ENCODE measurements at regions not wholly inside any gene's neighbourhood (a gene's known extent, or its start where the extent isn't known, plus 50 kb on each side); places are given as distances from the start of the nearest gene placed in this dataset.

GRCh38 chr2:239540174-239540573 lies 139.4 kb upstream of the HDAC4 start (continued):
- TF ChIP-seq, protein P1, sequence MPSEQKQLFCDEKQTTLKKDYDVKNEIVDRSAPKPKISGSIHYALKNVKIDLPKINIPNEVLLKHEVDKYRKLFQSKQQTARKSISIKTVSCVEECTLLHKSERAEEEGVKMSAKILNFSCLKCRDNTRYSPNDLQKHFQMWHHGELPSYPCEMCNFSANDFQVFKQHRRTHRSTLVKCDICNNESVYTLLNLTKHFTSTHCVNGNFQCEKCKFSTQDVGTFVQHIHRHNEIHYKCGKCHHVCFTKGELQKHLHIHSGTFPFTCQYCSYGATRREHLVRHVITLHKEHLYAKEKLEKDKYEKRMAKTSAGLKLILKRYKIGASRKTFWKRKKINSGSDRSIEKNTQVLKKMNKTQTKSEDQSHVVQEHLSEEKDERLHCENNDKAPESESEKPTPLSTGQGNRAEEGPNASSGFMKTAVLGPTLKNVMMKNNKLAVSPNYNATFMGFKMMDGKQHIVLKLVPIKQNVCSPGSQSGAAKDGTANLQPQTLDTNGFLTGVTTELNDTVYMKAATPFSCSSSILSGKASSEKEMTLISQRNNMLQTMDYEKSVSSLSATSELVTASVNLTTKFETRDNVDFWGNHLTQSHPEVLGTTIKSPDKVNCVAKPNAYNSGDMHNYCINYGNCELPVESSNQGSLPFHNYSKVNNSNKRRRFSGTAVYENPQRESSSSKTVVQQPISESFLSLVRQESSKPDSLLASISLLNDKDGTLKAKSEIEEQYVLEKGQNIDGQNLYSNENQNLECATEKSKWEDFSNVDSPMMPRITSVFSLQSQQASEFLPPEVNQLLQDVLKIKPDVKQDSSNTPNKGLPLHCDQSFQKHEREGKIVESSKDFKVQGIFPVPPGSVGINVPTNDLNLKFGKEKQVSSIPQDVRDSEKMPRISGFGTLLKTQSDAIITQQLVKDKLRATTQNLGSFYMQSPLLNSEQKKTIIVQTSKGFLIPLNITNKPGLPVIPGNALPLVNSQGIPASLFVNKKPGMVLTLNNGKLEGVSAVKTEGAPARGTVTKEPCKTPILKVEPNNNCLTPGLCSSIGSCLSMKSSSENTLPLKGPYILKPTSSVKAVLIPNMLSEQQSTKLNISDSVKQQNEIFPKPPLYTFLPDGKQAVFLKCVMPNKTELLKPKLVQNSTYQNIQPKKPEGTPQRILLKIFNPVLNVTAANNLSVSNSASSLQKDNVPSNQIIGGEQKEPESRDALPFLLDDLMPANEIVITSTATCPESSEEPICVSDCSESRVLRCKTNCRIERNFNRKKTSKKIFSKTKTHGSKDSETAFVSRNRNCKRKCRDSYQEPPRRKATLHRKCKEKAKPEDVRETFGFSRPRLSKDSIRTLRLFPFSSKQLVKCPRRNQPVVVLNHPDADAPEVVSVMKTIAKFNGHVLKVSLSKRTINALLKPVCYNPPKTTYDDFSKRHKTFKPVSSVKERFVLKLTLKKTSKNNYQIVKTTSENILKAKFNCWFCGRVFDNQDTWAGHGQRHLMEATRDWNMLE (tag by site-specific recombination; conservative IDR thresholded peaks at IDR 0.05; ENCODE audit: low read depth), result no peak
- TF ChIP-seq ZBTB26 (tag by site-specific recombination; optimal IDR thresholded peaks at IDR 0.05), result no peak

- POLR2A ChIA-PET, result no interaction called here
- TF ChIP-seq HOXA7 (CRISPR knock-in tag; IDR thresholded peaks at IDR 0.05; ENCODE audit: borderline replicate concordance) (no peak), ZNF837 (tag by site-specific recombination; IDR thresholded peaks at IDR 0.05) (no peak), BCL11A (tag by site-specific recombination; IDR thresholded peaks at IDR 0.05; ENCODE audit: low read depth) (no peak), ZNF184 (tag by site-specific recombination; IDR thresholded peaks at IDR 0.05) (no peak), PRDM1 (tag by site-specific recombination; IDR thresholded peaks at IDR 0.05) (no peak), ZNF624 (tag by site-specific recombination; IDR thresholded peaks at IDR 0.05) (no peak), ZNF561 (tag by site-specific recombination; IDR thresholded peaks at IDR 0.05; ENCODE audit: borderline replicate concordance) (no peak), GLIS1 (tag by site-specific recombination; IDR thresholded peaks at IDR 0.05) (no peak), ZNF174 (tag by site-specific recombination; IDR thresholded peaks at IDR 0.05) (no peak), HIC1 (tag by site-specific recombination; IDR thresholded peaks at IDR 0.05) (no peak), ZNF24 (tag by site-specific recombination; IDR thresholded peaks at IDR 0.05) (no peak), ZNF585B (tag by site-specific recombination; IDR thresholded peaks at IDR 0.05) (no peak), ZNF623 (tag by site-specific recombination; IDR thresholded peaks at IDR 0.05) (no peak), ZBTB7A (tag by site-specific recombination; IDR thresholded peaks at IDR 0.05; ENCODE audit: low read depth) (no peak), REPIN1 (tag by site-specific recombination; IDR thresholded peaks at IDR 0.05; ENCODE audit: low read depth) (no peak), ZNF768 (tag by site-specific recombination; IDR thresholded peaks at IDR 0.05) (no peak), ZNF26 (tag by site-specific recombination; IDR thresholded peaks at IDR 0.05) (no peak), WT1 (tag by site-specific recombination; IDR thresholded peaks at IDR 0.05) (no peak)
- Histone ChIP-seq H3K4me1 (ENCODE audit: control insufficient read depth, insufficient read depth, low read length) (no peaks in the 10 kb centered on the region), H3K4me3 (ENCODE audit: low read depth, low read length) (no peak overlapping the region), H3K9me3 (ENCODE audit: control insufficient read depth, insufficient read depth, low read depth, low read length) (no peaks in the 10 kb centered on the region), H3K36me3 (ENCODE audit: control insufficient read depth in 2 of 2, insufficient read depth in 1 of 2, low read length in 2 of 2) (no peaks in the 10 kb centered on the region), H3K27ac (ENCODE audit: extremely low read depth, low read depth, low read length) (no peak overlapping the region)
- CTCF ChIA-PET, result no interaction called here
Measured at GRCh38 chr2:239539776-239540100, 138.9 kb upstream of the HDAC4 start.

All from HEK293 (cell line).